Activated naive CD8-positive, alpha-beta T cell treated with anti-CD3 and anti-CD28 coated beads, Interleukin-2, amount 50 U/mL, for 16 hours (primary cell): ENCODE measurements at regions not wholly inside any gene's neighbourhood (a gene's known extent, or its start where the extent isn't known, plus 50 kb on each side); places are given as distances from the start of the nearest gene placed in this dataset.
"Not testable (repeated sequence)": the region's sequence is repeated elsewhere in the genome, so short reads cannot be mapped to it uniquely, and the experiment has no call there.

Source experiments
- DNase-seq: peaks from one replicate; pipeline ENCODE4 v3.0.0-alpha.2; 2020; ENCODE audit warnings: low read depth, low spot score

DNA sequence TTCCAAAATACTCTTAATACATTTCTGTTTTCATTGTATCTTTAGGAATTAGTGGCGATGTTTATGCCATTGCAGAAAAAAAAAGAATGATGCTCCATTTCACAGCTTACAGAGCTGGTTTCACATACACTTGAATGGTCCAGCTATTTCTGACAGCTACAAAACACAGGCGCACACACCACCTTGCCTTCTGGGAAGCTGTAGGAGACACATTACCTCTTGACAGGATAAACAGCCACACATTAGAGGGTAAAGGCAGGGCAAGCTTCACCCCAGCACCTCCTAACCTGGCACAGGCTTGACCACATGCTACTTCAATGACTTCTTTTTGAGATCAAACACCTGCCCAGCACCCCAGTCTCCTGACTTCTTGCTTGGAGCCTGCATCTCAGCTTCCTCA, 73.2 kb upstream of the PLGLB2 start:
- DNase-seq, result not testable (repeated sequence)

GRCh38 chr2:87675487-87675886, 72.4 kb upstream of the PLGLB2 start:
- DNase-seq, result not testable (repeated sequence)

GRCh38 chr2:87677421-87677923, 70.4 kb upstream of the PLGLB2 start:
- DNase-seq, result not testable (repeated sequence)

- not testable (repeated sequence) for DNase-seq
These were observed 69.1 kb upstream of the PLGLB2 start for GRCh38 chr2:87678742-87679173.

DNA sequence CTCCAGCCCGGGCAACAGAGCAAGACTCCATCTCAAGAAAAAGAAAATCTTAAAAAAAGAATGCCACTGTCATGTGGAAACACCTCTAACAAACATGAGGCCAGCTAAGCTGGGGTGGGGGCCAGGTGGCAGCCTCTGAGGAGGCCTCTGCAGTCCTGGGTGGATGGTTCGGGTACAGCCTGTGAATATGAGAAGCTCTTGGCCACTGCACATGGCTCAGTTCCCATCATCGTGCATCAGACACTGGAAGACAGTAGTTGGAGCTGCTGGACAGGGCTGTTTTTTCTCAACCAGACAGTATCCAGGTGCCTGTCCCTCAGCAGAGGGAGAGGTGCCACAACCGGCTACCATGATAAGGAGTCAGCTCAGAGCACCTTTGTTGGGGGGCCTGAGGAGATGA, 67.9 kb upstream of the PLGLB2 start:
- DNase-seq, result not testable (repeated sequence)

GRCh38 chr2:87680691-87681090, 67.2 kb upstream of the PLGLB2 start:
- not testable (repeated sequence) for DNase-seq

GRCh38 chr2:87683451-87683850, 64.4 kb upstream of the PLGLB2 start:
- not testable (repeated sequence) for DNase-seq

DNA sequence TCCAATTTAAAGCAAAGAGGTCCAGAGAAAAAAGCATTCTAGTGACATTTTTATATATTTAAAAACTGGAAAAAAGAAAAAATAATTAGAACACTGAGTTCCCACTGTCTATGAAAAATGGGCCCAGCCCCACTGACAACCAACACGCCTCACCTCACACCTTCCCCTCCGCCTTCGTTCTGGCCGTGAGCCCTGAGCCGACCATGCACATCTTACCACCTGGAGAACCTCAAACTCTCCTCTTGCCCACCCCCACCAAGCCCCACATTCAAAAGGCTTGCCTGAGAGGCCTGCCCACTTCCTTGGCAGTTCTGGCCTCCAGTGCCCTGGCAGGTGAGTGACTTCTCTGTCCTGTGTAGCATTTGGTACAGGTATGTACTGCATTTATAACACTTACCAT, 63.9 kb upstream of the PLGLB2 start:
- not testable (repeated sequence) for DNase-seq

- not testable (repeated sequence) for DNase-seq
These were observed 62.3 kb upstream of the PLGLB2 start for GRCh38 chr2:87685558-87685957.

DNA sequence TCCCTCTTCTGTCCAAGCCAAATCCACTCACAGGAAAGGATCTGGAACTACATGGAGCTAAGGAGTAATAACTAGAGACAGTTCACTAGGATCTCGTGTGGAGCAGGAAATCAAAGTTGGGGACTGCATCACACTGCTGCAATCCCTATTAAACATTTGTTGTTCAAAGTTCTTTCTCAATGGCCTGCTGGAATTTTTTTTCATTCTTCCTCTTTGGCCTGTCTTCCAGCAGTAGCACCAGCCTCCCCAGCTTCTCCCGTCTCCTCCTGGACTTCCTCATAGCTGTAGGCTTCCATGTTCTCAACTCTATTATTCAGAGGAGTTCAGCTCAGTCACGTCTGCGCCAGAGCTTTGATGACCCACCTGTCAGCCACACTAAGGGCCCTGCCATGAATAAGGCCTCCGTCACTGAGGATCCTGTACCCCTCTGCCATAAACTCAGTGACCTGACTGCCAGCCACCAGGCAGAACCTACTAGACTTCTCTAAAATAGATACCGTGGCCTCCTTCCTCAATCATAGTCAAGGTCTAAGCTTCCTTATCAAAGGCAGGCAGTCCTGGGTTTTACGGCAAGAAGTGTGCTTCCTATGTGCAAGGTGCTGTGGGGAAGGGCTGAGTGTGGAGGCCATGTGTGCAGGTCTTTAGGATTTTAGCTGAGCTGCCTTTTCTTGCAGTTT, 60.9 kb upstream of the PLGLB2 start:
- DNase-seq, result not testable (repeated sequence)

DNA sequence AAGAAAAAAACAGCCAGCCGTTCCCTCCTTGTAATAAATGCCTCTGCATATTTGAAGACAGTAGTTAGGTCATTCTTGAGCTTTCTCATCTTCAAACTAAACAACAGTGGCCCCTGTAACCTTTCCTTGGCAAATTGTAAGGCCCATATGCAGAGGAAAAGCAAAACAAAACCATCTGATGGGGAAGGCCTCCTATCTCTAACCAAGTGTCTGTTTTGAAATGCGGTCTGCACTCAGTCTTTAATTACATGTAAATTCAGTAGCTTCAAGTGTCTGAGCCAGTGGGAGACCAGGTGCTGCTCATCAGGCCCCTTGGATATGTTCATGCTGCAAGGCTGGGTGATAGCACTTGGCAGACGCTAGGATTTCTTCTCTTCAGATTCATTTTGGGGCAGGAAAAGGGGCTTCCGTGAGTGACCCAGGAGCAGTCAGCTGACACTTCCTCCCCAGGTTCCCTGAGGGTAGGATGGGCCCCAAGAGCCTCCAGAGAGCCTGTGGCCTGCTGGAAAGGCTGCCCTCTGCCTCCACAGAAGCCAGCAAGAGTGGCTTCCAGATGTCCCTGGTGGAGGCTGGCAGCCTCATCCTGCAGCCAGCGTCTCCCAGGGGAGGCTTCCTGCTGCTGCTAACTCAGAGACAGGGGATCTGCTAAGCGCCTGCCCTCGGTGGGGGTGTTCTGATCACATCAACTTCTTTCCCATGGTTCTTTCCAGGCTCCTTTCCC, 60.2 kb upstream of the PLGLB2 start:
- DNase-seq, result not testable (repeated sequence)

GRCh38 chr2:87691899-87692592, 55.8 kb upstream of the PLGLB2 start:
- not testable (repeated sequence) for DNase-seq

DNA sequence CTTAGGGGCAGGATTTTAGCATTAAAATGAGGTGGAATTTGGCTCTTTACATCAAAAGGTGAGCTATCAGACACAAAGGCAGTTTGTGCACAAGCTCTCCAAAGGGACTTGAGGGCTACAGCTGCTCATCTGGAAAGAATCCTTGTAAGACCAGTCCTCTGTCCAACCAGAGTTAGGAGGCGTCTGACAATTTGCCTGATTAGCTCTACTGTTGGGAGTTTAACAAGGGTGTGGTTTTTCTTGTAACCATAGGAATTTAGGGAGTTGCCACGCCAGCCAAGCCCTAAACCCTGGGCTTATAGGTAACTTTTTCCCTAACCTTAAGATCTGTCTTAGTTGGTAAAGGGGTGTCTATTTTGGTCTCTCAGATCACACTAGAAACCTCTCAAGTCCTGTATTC, 55.0 kb upstream of the PLGLB2 start:
- not testable (repeated sequence) for DNase-seq

GRCh38 chr2:87693882-87694281, 54.0 kb upstream of the PLGLB2 start:
- DNase-seq, result not testable (repeated sequence)

- not testable (repeated sequence) for DNase-seq
These were observed 52.1 kb upstream of the PLGLB2 start for GRCh38 chr2:87695596-87696323.
